GM23338 (cell line): ENCODE measurements at regions not wholly inside any gene's neighbourhood (a gene's known extent, or its start where the extent isn't known, plus 50 kb on each side); places are given as distances from the start of the nearest gene placed in this dataset.

ENCODE experiments used
- CREB1 ChIP-seq: fragments of 250-450 bp; sonication (Bioruptor Pico); IDR thresholded peaks from 2 replicates; pipeline ENCODE4 v1.5.0; 2020; ENCODE audit warnings: low read depth, mild to moderate bottlenecking, moderate library complexity
- EZH2 ChIP-seq: fragments of 200-600 bp; sonication (generic); IDR thresholded peaks from one replicate; pipeline ENCODE4 v1.8.0; 2017; ENCODE audit warnings: antibody characterized with exemption, mild to moderate bottlenecking, low read depth; ENCODE audit not compliant: unreplicated experiment
- EZH2phosphoT487 ChIP-seq: fragments of 200-600 bp; sonication (generic); IDR thresholded peaks from one replicate; pipeline ENCODE4 v1.8.1; 2018; ENCODE audit warnings: antibody characterized with exemption; ENCODE audit not compliant: unreplicated experiment
- JUNB ChIP-seq: IDR thresholded peaks from one replicate; pipeline ENCODE4 v1.6.1; 2016; ENCODE audit warnings: antibody characterized with exemption; ENCODE audit not compliant: unreplicated experiment
- NANOG ChIP-seq: IDR thresholded peaks from 2 replicates; pipeline ENCODE4 v1.6.1; 2016; ENCODE audit warnings: antibody characterized with exemption, borderline replicate concordance
- POLR2AphosphoS5 ChIP-seq: IDR thresholded peaks from 2 replicates; pipeline ENCODE4 v1.6.1; 2016; ENCODE audit warnings: antibody characterized with exemption, low read depth
- ZNF114 ChIP-seq: fragments of 250-450 bp; sonication (Bioruptor Pico); IDR thresholded peaks from 2 replicates; pipeline ENCODE4 v1.5.0; 2020; ENCODE audit warnings: mild to moderate bottlenecking, moderate library complexity
- ZNF331 ChIP-seq: fragments of 250-450 bp; sonication (Bioruptor Pico); IDR thresholded peaks from 2 replicates; pipeline ENCODE4 v1.5.0; 2020; ENCODE audit warnings: low read depth, mild to moderate bottlenecking, moderate library complexity
- TF ChIP-seq, protein P1 (sequence below), 2 experiments: fragments of 200-600 bp in 1 of 2; sonication (generic) in 1 of 2; conservative IDR thresholded peaks; 2 replicates each; pipeline versions ENCODE4 v1.5.1 to v1.6.1; 2016 to 2017; ENCODE audit warnings: antibody characterized with exemption in 2 of 2, low read depth in 2 of 2, mild to moderate bottlenecking in 2 of 2, moderate library complexity in 1 of 2
- TF ChIP-seq, protein P2 (sequence below): IDR thresholded peaks from one replicate; pipeline ENCODE4 v1.6.1; 2018; ENCODE audit warnings: antibody characterized with exemption; ENCODE audit not compliant: unreplicated experiment

DNA sequence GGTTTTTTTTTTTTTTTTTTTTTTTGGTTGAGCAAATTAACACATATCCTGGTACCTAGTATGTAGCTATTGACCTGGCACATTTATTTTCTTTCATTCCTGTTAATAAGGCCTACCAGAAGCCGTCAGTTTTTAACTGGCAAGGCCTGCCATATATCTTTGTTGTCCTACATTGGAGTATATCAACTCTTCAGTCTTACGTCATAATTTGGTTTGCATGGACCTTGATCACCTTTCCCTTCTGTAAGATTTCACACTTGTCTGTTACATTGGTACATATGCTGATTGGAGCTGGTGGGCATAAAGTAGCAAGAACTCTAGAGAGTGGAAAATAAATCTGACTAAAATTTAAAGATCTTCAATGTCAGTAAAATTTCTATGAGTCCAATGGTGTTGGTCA is 1658.0 kb downstream of the C4orf33 start:
- TF ChIP-seq EZH2phosphoT487 (no peak), EZH2 (no peak), JUNB (no peak), POLR2AphosphoS5 (no peak), CREB1 (CRISPR knock-in tag) (no peak), ZNF331 (CRISPR knock-in tag) (no peak), ZNF114 (CRISPR knock-in tag) (no peak), NANOG (no peak)
- TF ChIP-seq, protein P1, sequence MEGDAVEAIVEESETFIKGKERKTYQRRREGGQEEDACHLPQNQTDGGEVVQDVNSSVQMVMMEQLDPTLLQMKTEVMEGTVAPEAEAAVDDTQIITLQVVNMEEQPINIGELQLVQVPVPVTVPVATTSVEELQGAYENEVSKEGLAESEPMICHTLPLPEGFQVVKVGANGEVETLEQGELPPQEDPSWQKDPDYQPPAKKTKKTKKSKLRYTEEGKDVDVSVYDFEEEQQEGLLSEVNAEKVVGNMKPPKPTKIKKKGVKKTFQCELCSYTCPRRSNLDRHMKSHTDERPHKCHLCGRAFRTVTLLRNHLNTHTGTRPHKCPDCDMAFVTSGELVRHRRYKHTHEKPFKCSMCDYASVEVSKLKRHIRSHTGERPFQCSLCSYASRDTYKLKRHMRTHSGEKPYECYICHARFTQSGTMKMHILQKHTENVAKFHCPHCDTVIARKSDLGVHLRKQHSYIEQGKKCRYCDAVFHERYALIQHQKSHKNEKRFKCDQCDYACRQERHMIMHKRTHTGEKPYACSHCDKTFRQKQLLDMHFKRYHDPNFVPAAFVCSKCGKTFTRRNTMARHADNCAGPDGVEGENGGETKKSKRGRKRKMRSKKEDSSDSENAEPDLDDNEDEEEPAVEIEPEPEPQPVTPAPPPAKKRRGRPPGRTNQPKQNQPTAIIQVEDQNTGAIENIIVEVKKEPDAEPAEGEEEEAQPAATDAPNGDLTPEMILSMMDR (conservative IDR thresholded peaks at IDR 0.05; ENCODE audit: low read depth in 2 of 2) = no peak
- TF ChIP-seq, protein P2, sequence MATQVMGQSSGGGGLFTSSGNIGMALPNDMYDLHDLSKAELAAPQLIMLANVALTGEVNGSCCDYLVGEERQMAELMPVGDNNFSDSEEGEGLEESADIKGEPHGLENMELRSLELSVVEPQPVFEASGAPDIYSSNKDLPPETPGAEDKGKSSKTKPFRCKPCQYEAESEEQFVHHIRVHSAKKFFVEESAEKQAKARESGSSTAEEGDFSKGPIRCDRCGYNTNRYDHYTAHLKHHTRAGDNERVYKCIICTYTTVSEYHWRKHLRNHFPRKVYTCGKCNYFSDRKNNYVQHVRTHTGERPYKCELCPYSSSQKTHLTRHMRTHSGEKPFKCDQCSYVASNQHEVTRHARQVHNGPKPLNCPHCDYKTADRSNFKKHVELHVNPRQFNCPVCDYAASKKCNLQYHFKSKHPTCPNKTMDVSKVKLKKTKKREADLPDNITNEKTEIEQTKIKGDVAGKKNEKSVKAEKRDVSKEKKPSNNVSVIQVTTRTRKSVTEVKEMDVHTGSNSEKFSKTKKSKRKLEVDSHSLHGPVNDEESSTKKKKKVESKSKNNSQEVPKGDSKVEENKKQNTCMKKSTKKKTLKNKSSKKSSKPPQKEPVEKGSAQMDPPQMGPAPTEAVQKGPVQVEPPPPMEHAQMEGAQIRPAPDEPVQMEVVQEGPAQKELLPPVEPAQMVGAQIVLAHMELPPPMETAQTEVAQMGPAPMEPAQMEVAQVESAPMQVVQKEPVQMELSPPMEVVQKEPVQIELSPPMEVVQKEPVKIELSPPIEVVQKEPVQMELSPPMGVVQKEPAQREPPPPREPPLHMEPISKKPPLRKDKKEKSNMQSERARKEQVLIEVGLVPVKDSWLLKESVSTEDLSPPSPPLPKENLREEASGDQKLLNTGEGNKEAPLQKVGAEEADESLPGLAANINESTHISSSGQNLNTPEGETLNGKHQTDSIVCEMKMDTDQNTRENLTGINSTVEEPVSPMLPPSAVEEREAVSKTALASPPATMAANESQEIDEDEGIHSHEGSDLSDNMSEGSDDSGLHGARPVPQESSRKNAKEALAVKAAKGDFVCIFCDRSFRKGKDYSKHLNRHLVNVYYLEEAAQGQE = no peak
